Suprapubic skin (tissue), 4 donors: ENCODE measurements at regions not wholly inside any gene's neighbourhood (a gene's known extent, or its start where the extent isn't known, plus 50 kb on each side); places are given as distances from the start of the nearest gene placed in this dataset.

ENCODE experiments used
- DNase-seq, 2 donors: peaks; one replicate each; pipeline ENCODE4 v3.0.0-alpha.2; 2019; ENCODE audit warnings: low spot score in 2 of 2
- H3K27ac ChIP-seq: fragments of 200-600 bp; sonication (generic); one replicate; pipeline ENCODE4 v1.5.1; 2019
- H3K27me3 ChIP-seq: fragments of 200-600 bp; sonication (generic); one replicate; pipeline ENCODE4 v1.5.1; 2019
- H3K36me3 ChIP-seq: fragments of 200-600 bp; sonication (generic); one replicate; pipeline ENCODE4 v1.5.1; 2019
- H3K4me1 ChIP-seq: fragments of 200-600 bp; sonication (generic); one replicate; pipeline ENCODE4 v1.5.1; 2019
- H3K4me3 ChIP-seq: fragments of 200-600 bp; sonication (generic); one replicate; pipeline ENCODE4 v1.5.1; 2019; ENCODE audit warnings: mild to moderate bottlenecking
- H3K9me3 ChIP-seq: fragments of 200-600 bp; sonication (generic); one replicate; pipeline ENCODE4 v1.5.1; 2019
- EP300 ChIP-seq: sonication (generic); formaldehyde crosslinking; IDR thresholded peaks from one replicate; pipeline ENCODE4 v1.6.1; 2017; ENCODE audit warnings: antibody characterized with exemption
- POLR2A ChIP-seq, 2 donors: fragments of 450-650 bp; IDR thresholded peaks; one replicate each; pipeline ENCODE4 v1.6.1; 2017; ENCODE audit warnings: antibody characterized with exemption in 2 of 2, mild to moderate bottlenecking in 2 of 2, moderate library complexity in 2 of 2
- POLR2AphosphoS5 ChIP-seq, 3 donors: sonication (generic); formaldehyde crosslinking; IDR thresholded peaks; one replicate each; pipeline ENCODE4 v1.6.1; 2017; ENCODE audit warnings: antibody characterized with exemption in 3 of 3
- WGBS: methylation state at CpG from one replicate; pipeline ENCODE4 v1.1.5; 2018; 5-methylcytosine and 5-hydroxymethylcytosine counted together
- TF ChIP-seq, protein P1 (sequence below), 2 donors: fragments of 200-600 bp in 1 of 2; fragments of 450-650 bp in 1 of 2; sonication (generic) in 1 of 2; IDR thresholded peaks; one replicate each; pipeline ENCODE4 v1.5.1; 2016 to 2019; ENCODE audit warnings: antibody characterized with exemption in 2 of 2, mild to moderate bottlenecking in 1 of 2, moderate library complexity in 1 of 2

DNA sequence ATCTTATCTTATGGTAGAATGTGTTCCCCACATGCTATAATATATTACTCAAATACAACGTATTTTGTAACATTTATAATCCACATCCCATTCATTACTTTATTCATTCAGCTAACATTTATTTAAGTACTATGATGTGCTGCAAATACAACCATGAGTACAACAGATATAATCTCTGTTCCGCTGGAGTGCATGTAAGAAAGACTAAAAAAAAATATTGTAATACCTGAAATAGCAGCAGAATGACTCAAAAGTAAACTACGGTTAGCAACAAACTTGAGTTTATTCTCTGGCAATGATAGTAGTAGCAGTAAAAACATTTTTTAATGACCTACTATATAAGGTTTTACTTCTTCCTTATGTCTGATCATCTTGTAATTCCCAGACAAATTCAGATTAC is 1776.3 kb downstream of the STIM2 start:
- Histone ChIP-seq H3K27me3 (no peaks in the 10 kb centered on the region), H3K9me3 (no peaks in the 10 kb centered on the region), H3K4me3 (no peak overlapping the region), H3K4me1 (no peaks in the 10 kb centered on the region), H3K27ac (no peak overlapping the region), H3K36me3 (no peaks in the 10 kb centered on the region)
- DNase-seq = no peak
- WGBS = 72% methylated on average over 3 of the region's 3 CpGs
- TF ChIP-seq EP300 = no peak
- TF ChIP-seq POLR2AphosphoS5 (IDR thresholded peaks at IDR 0.05) = no peak
- TF ChIP-seq, protein P1, sequence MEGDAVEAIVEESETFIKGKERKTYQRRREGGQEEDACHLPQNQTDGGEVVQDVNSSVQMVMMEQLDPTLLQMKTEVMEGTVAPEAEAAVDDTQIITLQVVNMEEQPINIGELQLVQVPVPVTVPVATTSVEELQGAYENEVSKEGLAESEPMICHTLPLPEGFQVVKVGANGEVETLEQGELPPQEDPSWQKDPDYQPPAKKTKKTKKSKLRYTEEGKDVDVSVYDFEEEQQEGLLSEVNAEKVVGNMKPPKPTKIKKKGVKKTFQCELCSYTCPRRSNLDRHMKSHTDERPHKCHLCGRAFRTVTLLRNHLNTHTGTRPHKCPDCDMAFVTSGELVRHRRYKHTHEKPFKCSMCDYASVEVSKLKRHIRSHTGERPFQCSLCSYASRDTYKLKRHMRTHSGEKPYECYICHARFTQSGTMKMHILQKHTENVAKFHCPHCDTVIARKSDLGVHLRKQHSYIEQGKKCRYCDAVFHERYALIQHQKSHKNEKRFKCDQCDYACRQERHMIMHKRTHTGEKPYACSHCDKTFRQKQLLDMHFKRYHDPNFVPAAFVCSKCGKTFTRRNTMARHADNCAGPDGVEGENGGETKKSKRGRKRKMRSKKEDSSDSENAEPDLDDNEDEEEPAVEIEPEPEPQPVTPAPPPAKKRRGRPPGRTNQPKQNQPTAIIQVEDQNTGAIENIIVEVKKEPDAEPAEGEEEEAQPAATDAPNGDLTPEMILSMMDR (IDR thresholded peaks at IDR 0.05) = no peak
- no peak for TF ChIP-seq POLR2A (IDR thresholded peaks at IDR 0.05)

DNA sequence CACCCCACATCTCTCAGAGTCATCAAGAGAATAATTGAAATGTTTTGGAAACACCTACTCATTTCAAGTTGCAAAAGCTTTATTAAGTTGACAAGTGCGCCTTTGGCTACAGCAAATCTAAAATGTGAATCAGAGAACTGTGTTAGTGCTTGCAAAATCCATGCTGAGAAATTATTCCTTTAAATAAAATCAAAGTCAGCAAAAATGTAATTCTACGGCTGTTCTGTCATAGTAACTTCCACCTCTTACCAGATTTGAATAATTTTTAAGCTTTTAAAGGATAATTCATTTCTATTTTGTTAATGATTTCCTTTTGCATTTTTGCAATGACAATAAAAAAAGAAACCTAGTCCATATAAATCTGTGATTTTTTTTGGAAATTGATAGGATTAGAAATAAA is 1779.1 kb downstream of the STIM2 start:
- 54% methylated on average over 2 of the region's 2 CpGs for WGBS
- no peak for DNase-seq
- Histone ChIP-seq H3K27me3 (no peaks in the 10 kb centered on the region), H3K9me3 (no peaks in the 10 kb centered on the region), H3K27ac (no peak overlapping the region), H3K4me3 (no peak overlapping the region), H3K36me3 (no peaks in the 10 kb centered on the region), H3K4me1 (no peaks in the 10 kb centered on the region)
- TF ChIP-seq, protein P1 (IDR thresholded peaks at IDR 0.05) = no peak
- TF ChIP-seq POLR2AphosphoS5 (IDR thresholded peaks at IDR 0.05) (no peak), EP300 (no peak), POLR2A (IDR thresholded peaks at IDR 0.05) (no peak)

DNA sequence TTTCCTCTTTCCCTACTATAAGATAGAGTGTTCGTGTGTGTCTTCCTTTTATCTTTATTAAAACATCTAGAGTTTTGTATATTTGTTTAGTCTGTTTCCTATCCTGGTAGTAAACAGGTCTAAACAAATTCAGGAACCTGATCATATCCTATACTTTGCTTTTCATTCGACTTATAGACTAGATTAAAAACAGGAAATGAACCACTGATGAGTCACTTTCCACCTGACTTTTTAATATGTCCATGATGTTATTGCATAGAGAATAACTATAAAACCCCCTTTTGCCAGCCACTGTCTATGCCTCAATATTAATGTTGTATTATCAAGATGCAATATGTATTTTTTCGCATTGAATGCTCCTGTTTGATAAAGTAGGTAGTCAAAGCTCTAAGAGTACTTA is 1794.0 kb downstream of the STIM2 start:
- DNase-seq = no peak
- Histone ChIP-seq H3K4me1 (no peaks in the 10 kb centered on the region), H3K27me3 (no peaks in the 10 kb centered on the region), H3K27ac (no peak overlapping the region), H3K36me3 (no peaks in the 10 kb centered on the region), H3K4me3 (no peak overlapping the region), H3K9me3 (no peaks in the 10 kb centered on the region)
- 65% methylated on average over 3 of the region's 3 CpGs for WGBS
- TF ChIP-seq, protein P1 (IDR thresholded peaks at IDR 0.05) = no peak
- TF ChIP-seq POLR2AphosphoS5 (IDR thresholded peaks at IDR 0.05) (no peak), EP300 (no peak), POLR2A (IDR thresholded peaks at IDR 0.05) (no peak)

DNA sequence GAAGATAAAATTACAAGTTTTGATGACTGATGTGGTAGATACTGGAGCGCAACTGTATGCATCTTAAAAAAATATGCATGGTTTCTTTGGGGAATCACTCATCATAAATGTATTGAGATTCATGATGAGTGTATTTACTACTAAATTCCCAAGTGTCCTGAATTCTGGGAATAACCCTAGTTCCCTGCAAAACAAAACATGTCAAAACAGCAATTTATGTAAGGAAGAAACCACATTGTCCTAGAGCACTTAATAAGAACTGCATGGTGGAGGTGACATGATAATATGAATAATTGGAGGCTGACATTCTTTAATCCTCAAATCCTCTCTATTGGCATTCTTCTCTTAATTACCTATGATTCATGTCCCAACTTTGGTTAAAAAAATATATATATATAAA is 1804.7 kb downstream of the STIM2 start:
- H3K27ac ChIP-seq = no peak overlapping the region
- no peaks in the 10 kb centered on the region for H3K27me3 ChIP-seq
- no peak overlapping the region for H3K4me3 ChIP-seq
- 0% methylated on average over 1 of the region's 1 CpG for WGBS
- no peaks in the 10 kb centered on the region for H3K36me3 ChIP-seq
- no peaks in the 10 kb centered on the region for H3K9me3 ChIP-seq
- H3K4me1 ChIP-seq = no peaks in the 10 kb centered on the region
- DNase-seq = no peak
- TF ChIP-seq, protein P1 (IDR thresholded peaks at IDR 0.05) = no peak
- TF ChIP-seq EP300 = no peak
- TF ChIP-seq POLR2AphosphoS5 (IDR thresholded peaks at IDR 0.05) = no peak
- TF ChIP-seq POLR2A (IDR thresholded peaks at IDR 0.05) = no peak

DNA sequence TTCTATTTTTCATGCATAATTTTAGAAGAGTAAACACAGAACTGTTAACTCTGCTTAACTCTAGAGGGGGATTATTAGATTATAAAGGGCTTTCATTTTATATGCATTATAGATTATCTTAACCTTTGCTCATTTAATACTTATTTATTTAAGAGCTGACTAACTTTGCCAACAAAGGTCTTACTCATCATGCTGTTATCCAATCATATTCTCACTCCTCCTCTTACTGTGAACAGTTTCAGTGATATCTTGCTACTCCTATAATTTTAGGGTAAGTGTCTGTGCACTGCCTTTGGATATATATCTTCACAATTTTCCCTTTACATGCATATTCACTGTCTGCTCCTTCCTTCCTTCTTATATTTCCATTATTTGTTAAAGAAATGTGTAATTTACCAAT is 1814.9 kb downstream of the STIM2 start:
- no peak for TF ChIP-seq EP300
- TF ChIP-seq, protein P1 (IDR thresholded peaks at IDR 0.05) = no peak
- TF ChIP-seq POLR2A (IDR thresholded peaks at IDR 0.05) = no peak
- TF ChIP-seq POLR2AphosphoS5 (IDR thresholded peaks at IDR 0.05) = no peak
- no peaks in the 10 kb centered on the region for H3K27me3 ChIP-seq
- H3K36me3 ChIP-seq = no peaks in the 10 kb centered on the region
- H3K27ac ChIP-seq = no peak overlapping the region
- H3K9me3 ChIP-seq = no peaks in the 10 kb centered on the region
- H3K4me3 ChIP-seq = no peak overlapping the region
- no peaks in the 10 kb centered on the region for H3K4me1 ChIP-seq
- no peak for DNase-seq
